H9 (cell line): ENCODE measurements at regions not wholly inside any gene's neighbourhood (a gene's known extent, or its start where the extent isn't known, plus 50 kb on each side); places are given as distances from the start of the nearest gene placed in this dataset.

Experiments
- DNase-seq: peaks from one replicate; pipeline ENCODE4 v3.0.0-alpha.2; 2017
- H2AFZ ChIP-seq: one replicate; pipeline ENCODE4 v1.6.1; 2013; ENCODE audit warnings: mild to moderate bottlenecking, low read length, control low read depth, moderate library complexity
- H2AK5ac ChIP-seq: 2 replicates; pipeline ENCODE4 v1.6.1; 2013; ENCODE audit warnings: low read length, control low read depth, mixed read lengths; ENCODE audit not compliant: insufficient read length
- H2BK120ac ChIP-seq: one replicate; pipeline ENCODE4 v1.6.1; 2013; ENCODE audit warnings: low read depth, mild to moderate bottlenecking, low read length, control low read depth, inconsistent platforms; ENCODE audit not compliant: poor library complexity, severe bottlenecking
- H2BK12ac ChIP-seq: 2 replicates; pipeline ENCODE4 v1.6.1; 2013; ENCODE audit warnings: low read length, control low read depth, mixed read lengths, low read depth; ENCODE audit not compliant: insufficient read length
- H2BK15ac ChIP-seq: 2 replicates; pipeline ENCODE4 v1.6.1; 2013; ENCODE audit warnings: low read depth, low read length, control low read depth
- H2BK20ac ChIP-seq: one replicate; pipeline ENCODE4 v1.6.1; 2013; ENCODE audit warnings: low read depth, mild to moderate bottlenecking, low read length, control low read depth, inconsistent platforms; ENCODE audit not compliant: poor library complexity, severe bottlenecking
- H2BK5ac ChIP-seq: 2 replicates; pipeline ENCODE4 v1.6.1; 2013; ENCODE audit warnings: low read length, control low read depth, mixed read lengths; ENCODE audit not compliant: insufficient read length
- H3K14ac ChIP-seq: 2 replicates; pipeline ENCODE4 v1.6.1; 2013; ENCODE audit warnings: low read length, control low read depth; ENCODE audit not compliant: insufficient read depth
- H3K18ac ChIP-seq: 2 replicates; pipeline ENCODE4 v1.6.1; 2013; ENCODE audit warnings: low read depth, mild to moderate bottlenecking, mixed read lengths, low read length, control low read depth; ENCODE audit not compliant: insufficient read length
- H3K23ac ChIP-seq: 2 replicates; pipeline ENCODE4 v1.6.1; 2013; ENCODE audit warnings: low read length, control low read depth, mixed read lengths, low read depth; ENCODE audit not compliant: insufficient read length
- H3K23me2 ChIP-seq: 2 replicates; pipeline ENCODE4 v1.6.1; 2013; ENCODE audit warnings: low read depth, mild to moderate bottlenecking, mixed read lengths, low read length, control low read depth; ENCODE audit not compliant: insufficient read length, poor library complexity, severe bottlenecking
- H3K27ac ChIP-seq: 2 replicates; pipeline ENCODE4 v1.5.1; 2013; ENCODE audit warnings: low read length, control low read depth, mixed read lengths, low read depth; ENCODE audit not compliant: insufficient read length
- H3K27me3 ChIP-seq: 2 replicates; pipeline ENCODE4 v1.6.1; 2013; ENCODE audit warnings: low read length, control low read depth, inconsistent platforms; ENCODE audit not compliant: insufficient read depth
- H3K4ac ChIP-seq: 2 replicates; pipeline ENCODE4 v1.6.1; 2013; ENCODE audit warnings: low read depth, mild to moderate bottlenecking, control low read depth, inconsistent platforms, low read length, moderate library complexity
- H3K4me1 ChIP-seq: 2 replicates; pipeline ENCODE4 v1.6.1; 2013; ENCODE audit warnings: low read length, control low read depth, inconsistent platforms; ENCODE audit not compliant: insufficient read depth
- H3K4me2 ChIP-seq: 2 replicates; pipeline ENCODE4 v1.6.1; 2013; ENCODE audit warnings: low read length, control low read depth, mixed read lengths; ENCODE audit not compliant: insufficient read length, insufficient read depth
- H3K56ac ChIP-seq: 2 replicates; pipeline ENCODE4 v1.6.1; 2013; ENCODE audit warnings: low read depth, mild to moderate bottlenecking, mixed read lengths, low read length, control low read depth; ENCODE audit not compliant: insufficient read length
- H3K79me1 ChIP-seq: 2 replicates; pipeline ENCODE4 v1.6.1; 2013; ENCODE audit warnings: low read depth, mild to moderate bottlenecking, moderate library complexity, low read length, control low read depth, inconsistent platforms; ENCODE audit not compliant: insufficient read depth, poor library complexity, severe bottlenecking
- H3K79me2 ChIP-seq: 2 replicates; pipeline ENCODE4 v1.6.1; 2013; ENCODE audit warnings: low read length, control low read depth, inconsistent platforms; ENCODE audit not compliant: insufficient read depth
- H3K9ac ChIP-seq: 2 replicates; pipeline ENCODE4 v1.6.1; 2013; ENCODE audit warnings: low read length, control low read depth, mixed read lengths; ENCODE audit not compliant: insufficient read length; ENCODE audit errors: extremely low read depth
- H3K9me3 ChIP-seq: one replicate; pipeline ENCODE4 v1.6.1; 2013; ENCODE audit warnings: low read depth, low read length, inconsistent platforms; ENCODE audit not compliant: control insufficient read depth
- H3T11ph ChIP-seq: one replicate; pipeline ENCODE4 v1.6.1; 2013; ENCODE audit warnings: mild to moderate bottlenecking, low read length, control low read depth, inconsistent platforms
- H4K20me1 ChIP-seq: one replicate; pipeline ENCODE4 v1.6.1; 2013; ENCODE audit not compliant: control insufficient read depth, insufficient read length, insufficient read depth
- H4K5ac ChIP-seq: 2 replicates; pipeline ENCODE4 v1.6.1; 2013; ENCODE audit warnings: low read depth, mild to moderate bottlenecking, mixed read lengths, low read length, control low read depth; ENCODE audit not compliant: insufficient read length
- H4K8ac ChIP-seq: replicated peaks from 2 replicates; pipeline ENCODE4 v1.6.1; 2013; ENCODE audit warnings: low read length, control low read depth, mixed read lengths, low read depth; ENCODE audit not compliant: insufficient read length
- H4K91ac ChIP-seq: 2 replicates; pipeline ENCODE4 v1.6.1; 2013; ENCODE audit warnings: low read depth, mild to moderate bottlenecking, moderate library complexity, mixed read lengths, low read length, control low read depth; ENCODE audit not compliant: insufficient read length
- H3K27ac Mint-ChIP-seq, 3 experiments: 2 replicates in 2 of 3; 3 replicates in 1 of 3; pipeline ENCODE4 v1.8.0; 2020 to 2021; ENCODE audit warnings: mixed read lengths in 3 of 3, mild to moderate bottlenecking in 1 of 3, moderate library complexity in 1 of 3
- H3K27me3 Mint-ChIP-seq: 2 replicates; pipeline ENCODE4 v1.8.0; 2021; ENCODE audit warnings: low read depth, mild to moderate bottlenecking, moderate library complexity, mixed read lengths
- H3K36me3 Mint-ChIP-seq, 3 experiments: 2 replicates in 2 of 3; 3 replicates in 1 of 3; pipeline ENCODE4 v1.8.0; 2020 to 2021; ENCODE audit warnings: low read depth in 3 of 3, mixed read lengths in 3 of 3; ENCODE audit not compliant: insufficient read depth in 1 of 3
- H3K4me1 Mint-ChIP-seq, 2 experiments: 2 replicates each; pipeline ENCODE4 v1.8.0; 2020; ENCODE audit warnings: mixed read lengths in 2 of 2
- H3K4me3 Mint-ChIP-seq, 2 experiments: 2 replicates in 1 of 2; 3 replicates in 1 of 2; pipeline ENCODE4 v1.8.0; 2020 to 2021; ENCODE audit warnings: mild to moderate bottlenecking in 2 of 2, mixed read lengths in 2 of 2, moderate library complexity in 1 of 2
- H3K9me3 Mint-ChIP-seq, 2 experiments: 2 replicates in 1 of 2; 3 replicates in 1 of 2; pipeline ENCODE4 v1.8.0; 2020; ENCODE audit warnings: mild to moderate bottlenecking in 2 of 2, mixed read lengths in 2 of 2, moderate library complexity in 1 of 2
- WGBS: extraction: QIAGEN DNeasy Blood & Tissue Kit; methylation state at CpG from one replicate; pipeline ENCODE4 v1.1.7; 2013; ENCODE audit warnings: missing lambda C conversion rate, low lambda C conversion rate, mixed read lengths; ENCODE audit not compliant: insufficient read length; ENCODE audit errors: extremely low coverage; 5-methylcytosine and 5-hydroxymethylcytosine counted together
- TF ChIP-seq, protein P1 (sequence below): fragments of 200-600 bp; sonication (generic); conservative IDR thresholded peaks from 3 replicates; pipeline ENCODE4 v1.8.0; 2021; ENCODE audit warnings: antibody characterized with exemption, mild to moderate bottlenecking

DNA sequence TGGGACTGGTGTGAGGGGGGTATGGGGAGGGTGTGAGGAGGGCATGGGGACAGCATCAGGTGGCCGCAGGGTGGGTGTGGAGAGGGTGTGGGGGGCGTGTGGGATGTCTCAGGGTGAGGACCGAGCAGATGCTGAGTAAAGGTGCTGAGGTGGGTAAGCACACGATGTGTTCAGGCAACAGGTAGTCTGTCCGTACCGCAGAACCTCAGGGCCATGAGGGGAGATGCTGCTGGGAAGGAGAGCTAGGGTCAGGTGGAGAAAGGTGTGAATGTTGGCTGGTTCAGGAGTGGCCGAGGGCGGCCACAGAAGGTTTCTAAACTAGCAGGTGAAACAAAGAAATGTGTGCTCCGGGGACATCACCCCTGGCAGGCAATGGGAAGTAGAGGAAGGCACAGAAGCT, 80.0 kb upstream of the CDH5 start:
- Histone ChIP-seq H4K91ac (no peak overlapping the region), H3K18ac (no peak overlapping the region)
- no peaks in the 10 kb centered on the region for H3K36me3 Mint-ChIP-seq

More for the DNA sequence above, 80.0 kb upstream of the CDH5 start:
- Mint-ChIP-seq H3K9me3 (peaks cover 3% of the 10 kb centered on the region in 2 experiments; a peak in 2 of 5 replicates), H3K27ac (no peak overlapping the region), H3K4me1 (no peaks in the 10 kb centered on the region), H3K27me3 (peaks cover 3% of the 10 kb centered on the region), H3K4me3 (no peak overlapping the region)
- H4K8ac ChIP-seq, result no peak overlapping the region
- no peak for DNase-seq
- H2BK12ac ChIP-seq, result no peak overlapping the region
- TF ChIP-seq, protein P1, sequence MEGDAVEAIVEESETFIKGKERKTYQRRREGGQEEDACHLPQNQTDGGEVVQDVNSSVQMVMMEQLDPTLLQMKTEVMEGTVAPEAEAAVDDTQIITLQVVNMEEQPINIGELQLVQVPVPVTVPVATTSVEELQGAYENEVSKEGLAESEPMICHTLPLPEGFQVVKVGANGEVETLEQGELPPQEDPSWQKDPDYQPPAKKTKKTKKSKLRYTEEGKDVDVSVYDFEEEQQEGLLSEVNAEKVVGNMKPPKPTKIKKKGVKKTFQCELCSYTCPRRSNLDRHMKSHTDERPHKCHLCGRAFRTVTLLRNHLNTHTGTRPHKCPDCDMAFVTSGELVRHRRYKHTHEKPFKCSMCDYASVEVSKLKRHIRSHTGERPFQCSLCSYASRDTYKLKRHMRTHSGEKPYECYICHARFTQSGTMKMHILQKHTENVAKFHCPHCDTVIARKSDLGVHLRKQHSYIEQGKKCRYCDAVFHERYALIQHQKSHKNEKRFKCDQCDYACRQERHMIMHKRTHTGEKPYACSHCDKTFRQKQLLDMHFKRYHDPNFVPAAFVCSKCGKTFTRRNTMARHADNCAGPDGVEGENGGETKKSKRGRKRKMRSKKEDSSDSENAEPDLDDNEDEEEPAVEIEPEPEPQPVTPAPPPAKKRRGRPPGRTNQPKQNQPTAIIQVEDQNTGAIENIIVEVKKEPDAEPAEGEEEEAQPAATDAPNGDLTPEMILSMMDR, result no peak
- H2AK5ac ChIP-seq, result no peak overlapping the region
- H2AFZ ChIP-seq, result no peak overlapping the region
- H3K4ac ChIP-seq, result no peak overlapping the region
- no peaks in the 10 kb centered on the region for H3K79me2 ChIP-seq
- WGBS, result no CpG with 5 or more reads among the region's 9 CpGs
- no peak overlapping the region for H2BK15ac ChIP-seq
- H3K23ac ChIP-seq, result no peak overlapping the region
- H2BK5ac ChIP-seq, result no peak overlapping the region
- H3K56ac ChIP-seq, result no peak overlapping the region
- H3K4me1 ChIP-seq, result no peaks in the 10 kb centered on the region
- H3K79me1 ChIP-seq, result no peaks in the 10 kb centered on the region
- H2BK20ac ChIP-seq, result no peak overlapping the region
- H3K14ac ChIP-seq, result no peak overlapping the region
- H3T11ph ChIP-seq, result no peak overlapping the region
- H3K27ac ChIP-seq, result no peak overlapping the region
- H3K27me3 ChIP-seq, result no peaks in the 10 kb centered on the region
- H3K9ac ChIP-seq, result no peak overlapping the region
- no peak overlapping the region for H3K4me2 ChIP-seq
- H4K20me1 ChIP-seq, result peaks cover 3% of the 10 kb centered on the region
- no peak overlapping the region for H2BK120ac ChIP-seq
- H3K9me3 ChIP-seq, result no peaks in the 10 kb centered on the region
- H3K23me2 ChIP-seq, result no peaks in the 10 kb centered on the region
- no peak overlapping the region for H4K5ac ChIP-seq
